Astrocyte of the hippocampus (primary cell): ENCODE measurements at regions not wholly inside any gene's neighbourhood (a gene's known extent, or its start where the extent isn't known, plus 50 kb on each side); places are given as distances from the start of the nearest gene placed in this dataset.

Experiments
- DNase-seq: peaks from one replicate; pipeline ENCODE4 v3.0.0; 2011; ENCODE audit warnings: low read depth, low spot score

DNA sequence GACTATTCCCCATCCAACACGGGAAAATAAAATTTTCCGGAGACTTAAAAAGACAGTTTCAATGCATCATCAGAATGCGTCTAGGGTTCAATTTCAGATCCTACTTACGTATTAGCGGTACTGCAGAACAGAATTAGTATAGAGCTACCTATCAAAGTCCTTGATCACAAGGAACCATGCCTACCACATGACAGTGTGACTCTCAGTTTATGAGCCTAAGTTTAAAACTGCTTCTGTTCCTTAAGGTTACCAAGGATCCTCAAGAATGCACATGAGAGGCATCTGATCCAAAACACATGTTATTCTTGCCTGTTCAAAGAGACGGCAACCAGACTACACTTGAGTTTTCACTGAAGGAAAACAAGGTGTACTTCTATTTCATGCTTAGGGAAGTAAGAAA, 369.7 kb downstream of the EPHA4 start:
- no peak for DNase-seq

DNA sequence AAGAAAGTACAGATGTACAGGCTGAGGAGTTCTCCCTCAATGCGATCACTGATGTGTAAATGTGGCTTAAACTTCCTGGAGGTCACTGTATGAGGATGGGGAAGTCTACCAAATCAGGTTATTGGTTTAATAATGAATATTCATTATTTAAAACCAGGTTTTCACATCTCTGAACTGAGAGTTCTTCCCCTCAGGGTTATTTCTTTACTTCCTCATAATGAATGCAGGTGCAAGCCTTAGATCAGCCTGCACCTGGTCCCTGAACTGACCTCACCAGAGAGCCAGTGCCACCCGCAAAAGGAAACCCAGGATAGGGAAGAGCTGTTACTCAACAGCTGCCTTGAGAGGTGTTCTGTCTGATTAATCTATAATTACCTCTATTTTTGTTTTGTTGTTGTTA, 369.0 kb downstream of the EPHA4 start:
- no peak for DNase-seq

DNA sequence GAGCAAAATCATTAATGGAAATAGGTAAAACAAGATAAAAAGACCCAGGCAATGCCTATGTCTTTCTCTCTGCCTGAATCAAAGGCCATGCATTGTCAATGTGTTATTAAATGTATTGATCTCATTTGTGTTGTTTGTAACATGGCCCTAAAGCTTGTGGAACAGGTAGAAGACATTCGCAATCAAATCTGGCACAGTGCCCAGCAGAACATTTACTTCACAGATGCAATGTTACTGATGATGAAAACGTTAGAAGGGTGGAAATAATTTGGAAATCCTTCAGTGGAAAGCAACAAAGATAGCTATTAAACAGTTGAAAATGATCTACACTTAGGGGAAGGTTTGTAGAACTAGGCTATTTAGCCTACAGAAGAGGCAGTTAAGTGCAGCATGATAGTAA, 368.2 kb downstream of the EPHA4 start:
- DNase-seq = no peak

DNA sequence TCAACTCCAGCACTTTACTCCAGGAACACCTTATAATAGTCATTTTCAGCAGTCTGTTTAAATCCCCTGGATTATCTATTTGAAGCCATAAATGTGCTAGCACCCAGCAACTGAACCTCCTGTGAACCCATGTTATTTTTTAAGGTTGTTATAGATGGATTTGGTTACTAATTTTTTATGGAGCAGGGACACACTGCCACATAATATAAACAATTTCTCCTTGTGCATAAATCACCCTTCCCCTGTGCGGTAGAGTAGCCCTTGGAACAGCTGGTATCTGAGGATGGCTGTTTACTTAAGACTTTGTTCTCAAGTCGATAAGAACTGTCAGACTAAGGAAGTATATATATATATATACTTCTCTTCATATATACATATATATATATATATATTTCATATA, 367.4 kb downstream of the EPHA4 start:
- DNase-seq = no peak

DNA sequence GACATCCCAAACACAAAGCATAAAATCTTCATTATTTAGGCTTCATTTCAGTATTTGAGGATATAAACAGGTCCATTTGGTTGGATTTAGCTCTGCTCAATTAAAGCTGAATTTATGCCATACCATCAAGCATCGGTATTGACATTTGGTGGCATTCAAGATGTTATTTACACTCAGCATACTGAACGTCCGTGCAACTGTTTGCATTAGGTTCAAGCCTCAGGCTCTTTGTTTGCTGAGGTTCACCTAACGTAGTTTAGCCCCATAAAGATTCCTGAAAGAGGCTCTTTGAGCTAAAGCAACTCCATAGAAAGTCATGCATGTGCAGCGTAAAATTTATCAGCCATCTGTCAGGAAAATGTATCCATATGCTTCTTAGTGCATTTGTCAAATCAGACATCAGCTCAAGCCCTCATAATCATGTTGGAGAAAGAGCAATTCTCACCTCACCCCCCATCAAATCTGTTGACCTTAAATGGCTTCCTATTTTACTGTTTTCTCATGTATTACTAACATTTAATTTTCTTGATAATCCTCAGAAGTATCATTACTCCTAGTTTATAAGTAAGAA, 366.9 kb downstream of the EPHA4 start:
- DNase-seq = no peak

DNA sequence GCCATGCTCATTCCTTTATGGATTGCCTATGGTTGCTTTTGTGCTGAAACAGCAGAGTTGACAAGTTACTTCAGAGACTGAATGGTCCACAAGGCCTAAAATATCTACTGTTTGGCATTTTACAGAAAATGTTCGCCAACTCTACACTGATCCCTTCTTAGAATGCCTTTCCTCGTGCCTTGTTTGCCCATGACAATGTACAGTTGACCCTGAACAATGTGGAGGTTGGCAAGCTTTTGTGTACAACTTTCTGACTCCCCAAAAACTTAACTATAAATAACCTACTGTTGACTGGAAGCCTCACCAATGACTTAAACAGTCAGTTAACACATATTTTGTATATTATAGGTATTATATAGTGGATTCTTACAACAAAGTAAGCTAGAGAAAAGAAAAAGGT, 361.4 kb downstream of the EPHA4 start:
- no peak for DNase-seq

DNA sequence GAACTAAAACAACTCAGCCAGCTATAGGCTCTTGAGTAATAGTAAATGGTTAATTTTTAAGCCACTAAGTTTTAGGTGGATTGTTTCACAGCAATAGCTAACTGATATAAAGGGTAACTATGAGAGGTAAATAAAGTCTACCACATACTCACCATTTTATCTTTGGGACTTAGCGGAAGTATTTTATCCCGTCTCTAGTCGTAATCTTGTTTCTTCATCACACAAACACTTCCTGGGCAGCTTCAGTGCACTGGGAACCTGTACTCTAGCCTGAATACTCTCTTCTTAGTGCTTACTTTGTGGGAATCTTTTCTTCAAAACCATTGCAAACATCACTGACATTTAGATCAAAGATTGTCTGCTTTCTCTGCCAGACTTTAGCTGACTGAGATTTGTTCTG, 360.5 kb downstream of the EPHA4 start:
- no peak for DNase-seq

DNA sequence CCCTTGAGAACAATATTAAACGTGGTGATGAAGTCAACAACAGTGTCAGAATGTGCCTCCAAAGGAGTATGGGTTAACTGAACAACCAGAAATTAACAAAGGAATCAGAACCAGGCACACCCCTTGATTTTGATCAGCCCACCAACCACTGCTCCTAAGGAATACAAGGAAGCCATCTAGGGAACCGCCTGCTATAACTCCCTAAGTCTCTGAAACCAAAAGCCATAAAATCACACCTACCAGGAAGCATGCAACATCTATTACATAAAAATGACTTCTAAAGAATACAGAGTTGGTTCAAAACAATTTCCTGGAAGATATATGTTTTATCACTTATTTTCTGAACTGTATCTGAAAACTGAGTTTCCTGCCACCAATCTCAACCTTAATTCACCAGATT, 360.0 kb downstream of the EPHA4 start:
- no peak for DNase-seq

DNA sequence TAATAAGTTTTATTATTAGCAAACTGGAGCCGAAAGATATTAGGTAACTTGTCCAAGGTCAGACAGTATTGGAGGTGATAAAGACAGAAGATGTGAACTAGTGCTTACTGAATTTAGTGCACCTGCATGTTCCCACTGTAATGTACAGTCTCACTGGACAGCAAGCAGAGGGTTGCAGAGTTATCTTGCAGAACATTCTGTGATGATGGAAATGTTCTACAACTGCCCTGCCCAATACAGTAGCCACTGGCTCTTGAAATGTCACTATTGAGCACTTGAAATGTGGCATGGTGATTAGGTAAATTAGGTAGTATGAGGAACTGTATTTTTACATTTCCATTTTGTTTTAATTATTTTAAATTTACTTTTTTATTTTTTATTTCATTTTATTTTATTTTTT, 356.6 kb downstream of the EPHA4 start:
- DNase-seq = no peak

DNA sequence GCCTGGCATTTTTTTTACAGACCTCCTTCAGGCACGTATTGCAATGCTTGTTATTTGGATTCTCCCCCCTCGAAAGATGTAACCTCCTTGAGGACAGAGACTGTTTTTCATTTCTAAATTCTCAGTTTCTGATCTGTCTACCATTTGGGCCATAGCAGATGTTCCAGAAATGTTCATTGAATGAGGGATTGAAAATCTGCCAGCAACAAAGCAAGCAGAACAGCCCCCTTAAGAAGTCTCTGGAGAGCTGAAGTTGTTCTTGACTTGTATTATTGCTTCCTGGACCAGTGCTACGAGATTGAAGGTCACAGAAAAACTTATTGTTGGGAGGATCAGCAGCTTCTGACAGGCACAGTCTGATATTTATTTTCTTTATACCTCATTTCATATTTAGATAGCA, 355.5 kb downstream of the EPHA4 start:
- no peak for DNase-seq

DNA sequence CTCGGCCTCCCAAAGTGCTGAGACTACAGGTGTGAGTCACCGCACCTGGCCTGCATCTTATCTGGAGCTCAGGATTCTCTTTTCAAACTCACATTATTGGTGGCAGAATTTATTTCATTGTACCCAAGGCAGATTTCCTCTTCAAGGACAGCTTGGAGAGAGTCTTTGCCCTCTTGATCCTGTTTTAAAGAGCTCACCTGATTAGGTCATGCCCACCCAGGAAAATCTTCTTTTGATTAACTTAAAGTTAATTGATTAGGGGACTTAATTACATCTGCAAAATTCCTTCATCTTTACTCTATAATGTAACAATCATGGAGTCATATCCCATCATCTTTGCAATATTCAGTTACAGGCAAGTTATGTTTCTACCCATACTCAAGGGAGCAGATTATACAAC, 346.4 kb downstream of the EPHA4 start:
- DNase-seq = no peak

DNA sequence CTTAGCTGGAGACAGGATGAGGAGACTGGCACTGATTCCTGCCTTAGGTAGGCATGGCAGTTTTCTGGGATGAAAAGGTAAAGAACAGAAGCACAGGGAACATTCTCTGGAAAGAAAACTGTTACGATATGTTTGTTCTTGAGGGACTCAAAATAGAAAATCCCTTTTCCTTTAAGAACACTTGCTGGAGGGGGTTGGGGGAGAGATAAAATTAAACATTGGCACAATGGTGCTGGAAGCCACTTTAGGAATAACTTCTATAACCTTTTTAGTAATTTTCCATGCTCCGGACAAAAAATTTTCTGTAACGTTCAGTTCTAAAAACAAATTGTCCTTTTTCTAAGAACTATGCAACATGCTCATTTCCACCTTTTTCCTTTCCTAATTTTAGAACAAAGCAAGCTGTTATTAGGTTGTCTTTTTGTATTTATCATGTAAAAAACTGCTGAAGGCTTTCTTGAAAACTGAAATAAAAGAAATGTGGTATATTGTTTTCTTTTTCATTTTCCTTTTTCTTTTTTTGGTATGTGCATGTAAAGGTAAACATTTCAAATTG, 343.8 kb downstream of the EPHA4 start:
- DNase-seq = no peak

DNA sequence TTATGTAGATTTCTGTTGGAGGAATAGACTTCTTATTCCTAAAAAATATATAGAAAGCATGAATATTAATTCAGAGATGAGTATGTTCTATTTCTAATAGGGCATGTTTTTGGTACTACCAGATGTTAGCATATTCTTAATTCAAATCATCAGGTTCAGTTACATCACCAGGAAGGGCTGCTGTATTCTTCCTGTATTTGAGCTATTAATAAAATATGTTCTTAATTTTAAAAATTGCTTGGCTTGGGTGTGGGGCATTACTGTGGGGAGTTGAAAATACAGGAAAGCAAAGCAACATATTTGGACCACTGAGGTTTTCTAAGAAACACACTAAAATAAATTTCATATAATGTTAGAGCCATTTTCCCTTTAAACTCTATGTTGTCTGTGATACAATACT, 343.0 kb downstream of the EPHA4 start:
- no peak for DNase-seq

DNA sequence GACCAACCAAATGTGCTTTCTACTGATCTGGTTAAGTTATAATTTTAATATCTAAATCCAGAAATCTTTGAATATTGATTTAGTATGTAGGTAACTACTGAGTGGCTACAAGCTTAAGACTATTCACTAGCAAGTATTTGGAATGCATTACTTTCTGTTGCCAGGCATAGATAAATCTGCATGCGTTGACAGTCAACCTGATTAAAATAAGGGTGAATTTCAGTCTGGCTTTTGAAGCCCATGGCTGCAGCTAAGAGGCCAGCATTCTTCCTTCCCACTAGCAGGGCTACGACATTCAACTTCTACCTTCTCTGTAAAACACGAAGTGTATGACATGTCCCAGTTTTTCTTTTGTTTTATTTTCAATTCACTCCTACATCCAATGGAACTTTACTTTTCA, 340.6 kb downstream of the EPHA4 start:
- no peak for DNase-seq

DNA sequence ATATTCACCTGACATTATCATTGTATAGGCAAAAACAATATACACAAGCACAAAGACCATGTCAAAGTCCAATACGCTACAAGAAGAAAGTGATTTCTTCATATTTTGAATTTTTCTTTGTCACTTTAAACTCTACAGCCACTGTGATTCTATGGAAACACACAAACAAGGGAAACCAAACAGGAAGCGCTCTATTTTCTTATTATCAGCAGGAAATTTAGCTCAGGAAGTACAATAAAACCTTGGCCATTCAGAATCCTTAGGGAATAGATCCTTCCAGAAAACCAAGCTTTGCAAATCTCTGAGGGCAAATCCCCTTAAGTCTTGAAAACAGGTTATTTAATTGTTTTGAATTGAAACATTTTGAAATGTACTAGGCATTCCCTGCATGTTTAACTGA, 336.2 kb downstream of the EPHA4 start:
- DNase-seq = no peak

DNA sequence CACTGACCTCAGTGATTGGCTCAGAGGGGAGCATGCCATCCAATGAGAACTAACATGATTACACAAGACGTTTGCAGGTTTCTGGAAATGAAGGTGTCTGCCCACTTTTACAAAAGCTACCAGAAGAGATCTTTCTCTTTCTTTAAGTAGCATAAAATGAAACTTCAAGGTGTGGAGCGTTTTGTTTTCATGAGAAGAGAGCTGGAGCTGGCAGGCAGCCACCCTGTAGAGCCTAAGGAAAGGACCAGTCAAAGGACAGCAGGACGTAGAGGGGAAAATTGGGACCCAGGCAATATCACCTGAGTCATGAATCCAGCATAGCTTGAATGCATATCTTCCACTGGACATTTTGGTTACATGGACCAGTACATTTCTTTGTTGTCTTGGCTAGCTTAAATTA, 331.0 kb downstream of the EPHA4 start:
- DNase-seq = no peak

DNA sequence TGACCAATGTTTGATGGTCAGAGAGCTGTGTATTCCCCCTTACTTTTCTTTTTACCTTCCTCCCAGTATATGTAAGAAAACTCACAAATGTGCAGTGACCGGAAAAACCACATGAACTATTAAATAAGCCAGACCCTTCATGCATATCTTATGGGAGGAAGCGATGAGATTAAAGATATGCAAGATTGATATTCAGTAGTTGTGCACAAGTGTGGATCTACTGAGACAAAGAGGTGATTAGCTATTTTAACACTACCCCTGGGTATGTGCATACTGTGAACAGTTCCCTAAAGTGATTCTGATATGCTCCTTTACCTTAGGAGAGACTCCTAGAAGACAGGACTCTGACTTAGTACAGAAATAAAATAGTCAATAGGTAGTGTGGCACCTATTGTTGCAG, 328.3 kb downstream of the EPHA4 start:
- no peak for DNase-seq

DNA sequence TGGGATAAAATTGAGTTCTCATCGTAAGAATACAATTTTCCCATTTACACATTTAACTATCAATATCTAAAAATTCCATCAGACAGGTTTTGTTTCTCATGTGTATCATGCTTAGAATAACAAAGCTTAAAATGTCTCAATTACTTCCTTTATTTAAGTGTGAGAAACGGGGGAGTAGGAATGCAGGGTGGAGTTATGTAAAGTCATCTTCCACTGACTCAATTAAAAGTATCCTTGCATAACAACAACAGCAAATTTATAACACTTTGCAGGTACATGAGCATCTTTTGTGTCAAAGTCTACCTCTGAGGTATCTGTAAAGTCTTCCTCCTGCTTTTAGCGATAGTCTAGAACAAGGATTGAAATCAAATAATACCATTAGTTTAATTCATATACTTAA, 327.1 kb downstream of the EPHA4 start:
- DNase-seq = no peak

DNA sequence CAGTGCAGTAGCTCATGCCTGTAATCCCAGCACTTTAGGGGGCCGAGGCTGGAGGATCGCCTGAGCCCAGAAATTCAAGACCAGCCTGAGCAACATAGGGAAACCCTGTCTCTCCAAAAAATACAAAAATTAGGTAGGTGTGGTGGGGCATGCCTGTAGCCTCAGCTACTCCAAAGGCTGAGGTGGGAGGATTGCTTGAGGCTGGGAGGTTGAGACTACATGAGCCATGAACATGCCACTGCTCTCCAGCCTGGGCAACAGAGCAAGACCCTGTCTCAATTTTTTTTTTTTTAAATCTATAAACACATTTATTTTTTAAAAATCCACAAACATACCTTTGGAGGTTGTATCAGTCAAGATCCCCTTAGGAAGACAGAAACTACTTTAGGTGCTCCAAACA, 326.3 kb downstream of the EPHA4 start:
- DNase-seq = no peak

DNA sequence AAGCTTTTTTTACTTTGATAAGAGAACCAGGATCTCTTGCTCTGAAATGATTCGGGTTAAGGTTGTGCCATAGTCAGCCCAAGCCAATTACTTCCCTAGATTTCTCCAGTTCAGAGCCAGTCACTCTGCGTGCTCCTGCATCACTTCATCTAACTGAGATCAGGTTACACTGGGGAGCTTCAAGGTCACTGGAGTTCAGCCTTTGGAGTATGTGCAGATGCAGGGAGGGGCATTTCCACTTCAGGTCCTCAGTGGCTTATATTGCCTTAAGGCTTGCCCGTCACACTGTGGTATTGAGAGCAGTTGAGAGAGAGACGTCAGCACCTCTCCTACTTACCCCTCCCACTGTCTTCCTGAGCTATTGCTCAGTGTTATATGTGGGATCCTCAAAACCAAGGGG, 317.8 kb downstream of the EPHA4 start:
- DNase-seq = no peak

DNA sequence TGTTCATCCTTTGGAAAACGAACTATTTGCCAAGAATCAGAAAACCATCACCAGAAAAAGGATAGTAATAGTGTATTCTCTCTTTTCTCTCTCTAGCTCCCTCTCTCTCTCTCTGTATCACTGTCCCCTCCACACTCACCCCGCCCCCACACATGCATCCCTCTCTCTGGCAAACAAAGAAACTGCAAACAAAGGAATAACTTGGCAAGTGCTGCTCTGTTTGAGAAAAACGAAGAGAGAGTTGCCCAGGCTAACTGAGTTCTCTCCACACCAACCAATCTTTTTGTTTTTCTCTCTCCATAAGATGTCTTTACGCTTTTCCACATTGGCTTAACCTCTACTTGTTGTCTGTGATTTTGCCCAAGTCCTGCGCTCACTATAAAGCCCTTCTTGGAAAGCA, 316.2 kb downstream of the EPHA4 start:
- DNase-seq = no peak

DNA sequence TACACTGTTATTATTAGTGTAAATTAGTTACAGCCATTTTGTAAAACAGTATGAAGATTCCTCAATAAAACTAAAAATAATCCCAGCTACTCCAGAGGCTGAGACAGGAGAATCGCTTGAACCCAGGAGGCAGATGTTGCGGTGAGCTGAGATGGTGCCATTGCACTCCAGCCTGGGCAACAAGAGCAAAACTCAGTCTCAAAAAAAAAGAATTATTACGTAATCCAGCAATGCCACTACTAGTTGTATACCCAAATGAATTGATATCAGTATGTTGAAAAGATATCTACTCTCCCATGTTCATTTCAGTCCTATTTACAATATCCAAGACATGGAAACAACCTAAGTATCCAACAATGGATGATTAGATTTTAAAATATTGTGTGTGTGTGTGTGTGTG, 313.6 kb downstream of the EPHA4 start:
- no peak for DNase-seq

DNA sequence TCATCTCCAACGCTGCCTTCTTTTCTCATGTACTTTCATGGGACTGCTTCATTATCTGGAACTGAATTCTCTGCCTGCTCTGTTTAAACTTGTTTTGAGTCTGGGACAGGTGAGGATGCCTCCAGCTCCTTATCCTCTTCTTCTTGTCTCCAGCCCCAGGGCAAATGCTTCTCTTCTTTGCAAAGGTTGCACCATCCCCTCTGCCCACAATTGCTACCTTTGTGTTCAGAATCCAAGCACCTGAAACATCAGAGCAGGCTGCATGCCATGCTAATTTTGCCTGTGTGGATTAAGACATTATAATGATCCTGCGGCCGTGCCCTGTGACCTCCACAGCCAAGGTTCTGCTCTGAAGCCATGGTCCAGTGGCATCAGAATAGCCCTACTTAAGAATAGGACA, 309.5 kb downstream of the EPHA4 start:
- no peak for DNase-seq

DNA sequence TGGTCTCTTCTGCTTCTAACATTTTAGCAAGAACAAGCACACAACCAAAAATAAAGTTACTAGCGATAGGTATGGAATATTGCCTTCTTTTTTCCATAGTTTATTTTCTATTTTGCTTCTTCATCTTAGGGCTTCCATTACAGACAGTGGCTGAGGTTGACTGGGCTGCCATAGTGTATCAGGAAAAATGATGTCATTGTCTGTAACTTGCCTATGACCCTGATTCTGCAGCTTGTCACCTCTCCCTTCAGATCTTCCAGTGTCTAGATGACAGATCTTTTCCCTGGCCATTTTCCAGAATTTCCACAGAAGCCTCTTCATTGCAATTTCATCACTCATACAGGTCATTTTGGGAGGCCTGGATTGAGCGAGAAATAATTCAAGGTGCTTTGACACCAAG, 308.5 kb downstream of the EPHA4 start:
- DNase-seq = no peak
